Lung (tissue), 11 donors: ENCODE measurements at regions not wholly inside any gene's neighbourhood (a gene's known extent, or its start where the extent isn't known, plus 50 kb on each side); places are given as distances from the start of the nearest gene placed in this dataset.

Experiments
- ATAC-seq: fragments of 200-7000 bp; cut with Tn5 transposase; one replicate; pipeline ENCODE4 v1.9.1; 2020; ENCODE audit warnings: moderate number of reproducible peaks; ENCODE audit not compliant: insufficient read depth, low FRiP score
- DNase-seq, 3 donors: peaks; one replicate each; pipeline ENCODE4 v3.0.0-alpha.2; 2013 to 2017
- H3K27ac ChIP-seq, 2 donors: one replicate each; pipeline ENCODE4 v1.5.1; 2013; ENCODE audit warnings: mild to moderate bottlenecking in 2 of 2, moderate library complexity in 2 of 2, control low read depth in 1 of 2, inconsistent platforms in 1 of 2, low read depth in 1 of 2, low read length in 1 of 2
- H3K27me3 ChIP-seq, 3 donors: one replicate each; pipeline ENCODE4 v1.5.1; 2013; ENCODE audit warnings: low read length in 2 of 3; ENCODE audit not compliant: control insufficient read depth in 3 of 3, insufficient read depth in 3 of 3
- H3K36me3 ChIP-seq, 4 donors: one replicate each; pipeline ENCODE4 v1.5.1; 2013; ENCODE audit warnings: low read length in 4 of 4, mild to moderate bottlenecking in 1 of 4, moderate library complexity in 1 of 4; ENCODE audit not compliant: control insufficient read depth in 4 of 4, insufficient read depth in 4 of 4
- H3K4me1 ChIP-seq, 5 donors: one replicate each; pipeline ENCODE4 v1.5.1; 2013; ENCODE audit warnings: low read length in 5 of 5, mild to moderate bottlenecking in 2 of 5, moderate library complexity in 1 of 5; ENCODE audit not compliant: control insufficient read depth in 5 of 5, insufficient read depth in 5 of 5
- H3K4me3 ChIP-seq: one replicate; pipeline ENCODE4 v1.5.1; 2013; ENCODE audit warnings: mild to moderate bottlenecking, control low read depth, moderate library complexity
- H3K9ac ChIP-seq, 2 donors: one replicate each; pipeline ENCODE4 v1.5.1; 2013; ENCODE audit warnings: low read length in 2 of 2, control low read depth in 1 of 2; ENCODE audit not compliant: insufficient read depth in 1 of 2
- H3K9me3 ChIP-seq, 4 donors: one replicate each; pipeline ENCODE4 v1.5.1; 2013; ENCODE audit warnings: low read length in 3 of 4, mild to moderate bottlenecking in 1 of 4, moderate library complexity in 1 of 4; ENCODE audit not compliant: control insufficient read depth in 4 of 4, insufficient read depth in 3 of 4
- WGBS, 2 donors: extraction: QIAGEN DNeasy Blood & Tissue Kit; methylation state at CpG; one replicate each; pipeline ENCODE4 v1.1.7; 2013; 5-methylcytosine and 5-hydroxymethylcytosine counted together
- TF ChIP-seq, protein P1 (sequence below): IDR thresholded peaks from 2 replicates; pipeline ENCODE4 v1.5.1; 2012; ENCODE audit warnings: mild to moderate bottlenecking; ENCODE audit errors: control extremely low read depth, extremely low read depth
- donor health status: control.
- donor health status: control.
- donor health status: Bipolar disorder and iron deficiency.
- donor health status: healthy.
- donor health status: DM: yes; HTN: yes; CAD: no.

DNA sequence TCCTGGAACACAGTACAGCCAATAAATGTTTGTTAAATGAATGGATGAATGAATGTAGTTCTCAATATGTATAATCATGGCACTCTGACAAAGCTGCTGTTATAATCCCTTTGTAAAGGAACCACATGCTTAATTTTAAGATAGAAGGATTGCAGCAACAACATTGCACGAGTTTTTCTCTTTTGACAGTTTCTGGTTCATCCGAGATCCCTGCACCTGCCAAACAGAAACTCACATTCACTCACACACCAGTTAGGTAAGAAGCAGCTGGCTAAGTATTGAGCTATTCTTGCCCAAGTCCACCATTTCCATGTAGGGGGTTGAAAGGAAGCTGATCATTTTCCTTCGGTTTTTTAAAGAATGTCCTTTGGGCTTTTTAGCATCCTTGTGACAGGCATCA lies 133.7 kb upstream of the MAP1B start:
- no peak overlapping the region for H3K9ac ChIP-seq
- DNase-seq (no peak), ATAC-seq (no peak)
- H3K27me3 ChIP-seq: no peaks in the 10 kb centered on the region
- 71 to 88% methylated on average over 3 of the region's 3 CpGs for WGBS, 2 donors
- H3K9me3 ChIP-seq: no peaks in the 10 kb centered on the region
- H3K4me3 ChIP-seq: no peak overlapping the region
- TF ChIP-seq, protein P1, sequence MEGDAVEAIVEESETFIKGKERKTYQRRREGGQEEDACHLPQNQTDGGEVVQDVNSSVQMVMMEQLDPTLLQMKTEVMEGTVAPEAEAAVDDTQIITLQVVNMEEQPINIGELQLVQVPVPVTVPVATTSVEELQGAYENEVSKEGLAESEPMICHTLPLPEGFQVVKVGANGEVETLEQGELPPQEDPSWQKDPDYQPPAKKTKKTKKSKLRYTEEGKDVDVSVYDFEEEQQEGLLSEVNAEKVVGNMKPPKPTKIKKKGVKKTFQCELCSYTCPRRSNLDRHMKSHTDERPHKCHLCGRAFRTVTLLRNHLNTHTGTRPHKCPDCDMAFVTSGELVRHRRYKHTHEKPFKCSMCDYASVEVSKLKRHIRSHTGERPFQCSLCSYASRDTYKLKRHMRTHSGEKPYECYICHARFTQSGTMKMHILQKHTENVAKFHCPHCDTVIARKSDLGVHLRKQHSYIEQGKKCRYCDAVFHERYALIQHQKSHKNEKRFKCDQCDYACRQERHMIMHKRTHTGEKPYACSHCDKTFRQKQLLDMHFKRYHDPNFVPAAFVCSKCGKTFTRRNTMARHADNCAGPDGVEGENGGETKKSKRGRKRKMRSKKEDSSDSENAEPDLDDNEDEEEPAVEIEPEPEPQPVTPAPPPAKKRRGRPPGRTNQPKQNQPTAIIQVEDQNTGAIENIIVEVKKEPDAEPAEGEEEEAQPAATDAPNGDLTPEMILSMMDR: no peak
- H3K4me1 ChIP-seq: peaks cover 0 to 8% (median 0%) of the 10 kb centered on the region in 5 donors
- peak overlapping the region in 1 of 2 donors; percentile 53 for H3K27ac ChIP-seq
- no peaks in the 10 kb centered on the region for H3K36me3 ChIP-seq

DNA sequence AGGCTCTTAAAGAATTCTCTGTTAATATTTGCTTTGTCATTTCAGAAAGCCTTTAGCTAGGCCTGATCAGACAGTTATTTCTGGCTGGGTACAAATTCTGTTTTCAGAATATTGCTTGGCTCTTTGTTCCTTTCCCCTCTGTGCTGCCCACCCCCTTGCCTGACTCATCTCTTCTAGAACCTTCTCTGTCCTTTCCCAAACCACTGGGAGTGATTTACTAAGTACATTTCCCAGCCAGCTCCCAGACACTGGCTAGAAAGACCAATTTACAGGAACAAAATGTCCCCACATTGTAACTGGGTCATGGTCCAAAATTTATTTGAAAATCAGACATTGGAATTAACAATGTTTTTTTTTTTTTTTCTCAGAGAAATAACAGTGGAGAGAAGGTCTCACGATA lies 133.1 kb upstream of the MAP1B start:
- no peaks in the 10 kb centered on the region for H3K36me3 ChIP-seq
- ATAC-seq (no peak), DNase-seq (no peak)
- H3K9me3 ChIP-seq: no peaks in the 10 kb centered on the region
- whole genome bisulfite sequencing, 2 donors: 82 to 92% methylated on average over 1 of the region's 1 CpG
- H3K4me1 ChIP-seq: peaks cover 0 to 8% (median 0%) of the 10 kb centered on the region in 5 donors
- H3K4me3 ChIP-seq: no peak overlapping the region
- TF ChIP-seq, protein P1: no peak
- peak overlapping the region in 1 of 2 donors; percentile 53 for H3K27ac ChIP-seq
- H3K9ac ChIP-seq: no peak overlapping the region
- H3K27me3 ChIP-seq: no peaks in the 10 kb centered on the region

DNA sequence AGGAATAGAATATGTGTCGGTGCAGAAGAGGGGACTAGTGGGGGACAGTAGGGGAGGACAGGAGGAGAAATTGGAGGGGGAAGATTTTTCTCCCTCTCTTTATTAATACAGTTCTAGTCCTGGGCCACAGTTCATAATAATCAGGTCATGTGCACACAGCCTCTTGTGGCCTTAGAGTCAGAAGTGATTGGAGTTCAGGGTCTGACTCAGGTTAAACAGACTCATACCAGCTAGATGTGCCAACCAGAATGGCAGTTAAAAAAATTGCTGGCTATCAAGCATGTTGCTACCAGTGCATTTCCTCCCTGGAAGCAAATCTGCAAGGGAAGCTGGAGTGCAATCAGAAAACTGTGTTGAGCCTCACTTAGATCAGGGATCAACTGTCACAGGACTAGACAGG lies 132.7 kb upstream of the MAP1B start:
- Histone ChIP-seq H3K4me3 (no peak overlapping the region), H3K9ac (no peak overlapping the region), H3K36me3 (no peaks in the 10 kb centered on the region), H3K4me1 (peaks cover 0 to 8% (median 0%) of the 10 kb centered on the region in 5 donors), H3K27ac (peak overlapping the region in 1 of 2 donors; percentile 7), H3K9me3 (no peaks in the 10 kb centered on the region), H3K27me3 (no peaks in the 10 kb centered on the region)
- DNase-seq (no peak), ATAC-seq (peak; percentile 30)
- TF ChIP-seq, protein P1: no peak
- 87 to 94% methylated on average over 1 of the region's 1 CpG for WGBS, 2 donors

DNA sequence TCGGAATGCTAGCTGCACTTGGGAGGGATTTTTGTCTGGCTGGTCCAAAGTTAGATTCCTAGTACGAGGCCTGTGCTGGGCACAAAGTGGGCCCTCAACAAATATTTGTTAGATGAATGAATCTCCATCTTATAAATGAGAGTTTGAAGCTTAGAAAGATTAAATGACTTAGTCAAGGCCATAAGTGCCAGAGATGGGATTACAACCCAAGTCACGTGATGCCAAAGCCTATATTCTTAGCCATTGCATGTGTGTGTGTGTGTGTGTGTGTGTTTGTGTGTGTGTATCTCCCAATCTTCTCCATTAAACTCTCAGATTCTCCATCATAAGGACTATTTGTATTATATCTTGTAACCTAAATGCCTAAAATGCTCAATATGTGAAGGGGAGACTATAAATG lies 130.8 kb upstream of the MAP1B start:
- ATAC-seq (no peak), DNase-seq (no peak)
- H3K9me3 ChIP-seq: no peaks in the 10 kb centered on the region
- no peaks in the 10 kb centered on the region for H3K27me3 ChIP-seq
- H3K4me1 ChIP-seq: peaks cover 0 to 8% (median 0%) of the 10 kb centered on the region in 5 donors
- H3K36me3 ChIP-seq: no peaks in the 10 kb centered on the region
- H3K4me3 ChIP-seq: no peak overlapping the region
- no peak overlapping the region for H3K27ac ChIP-seq
- WGBS, 2 donors: 76 to 86% methylated on average over 3 of the region's 3 CpGs
- TF ChIP-seq, protein P1: no peak
- H3K9ac ChIP-seq: no peak overlapping the region
